Fibroblast of lung (primary cell): ENCODE measurements at regions not wholly inside any gene's neighbourhood (a gene's known extent, or its start where the extent isn't known, plus 50 kb on each side); places are given as distances from the start of the nearest gene placed in this dataset.

Experiments used
- DNase-seq, 2 donors: peaks; one replicate each; pipeline versions ENCODE4 v3.0.0 to v3.0.0-alpha.2; 2010; ENCODE audit warnings: low read depth in 2 of 2
- H2AFZ ChIP-seq: 2 replicates; pipeline ENCODE4 v1.5.1; 2012; ENCODE audit warnings: low read length, control low read depth, inconsistent platforms
- H3K27ac ChIP-seq: 2 replicates; pipeline ENCODE4 v1.5.1; 2011; ENCODE audit warnings: low read length, control low read depth; ENCODE audit not compliant: insufficient read depth
- H3K27me3 ChIP-seq: 2 replicates; pipeline ENCODE4 v1.5.1; 2011; ENCODE audit warnings: mild to moderate bottlenecking, low read length; ENCODE audit not compliant: control insufficient read depth, insufficient read depth
- H3K36me3 ChIP-seq: 2 replicates; pipeline ENCODE4 v1.5.1; 2011; ENCODE audit warnings: low read length; ENCODE audit not compliant: control insufficient read depth, insufficient read depth
- H3K4me1 ChIP-seq: 2 replicates; pipeline ENCODE4 v1.5.1; 2011; ENCODE audit warnings: low read length; ENCODE audit not compliant: control insufficient read depth, insufficient read depth; ENCODE audit errors: extremely low read depth
- H3K4me2 ChIP-seq: 2 replicates; pipeline ENCODE4 v1.5.1; 2011; ENCODE audit warnings: low read length, control low read depth; ENCODE audit not compliant: insufficient read depth; ENCODE audit errors: extremely low read depth
- H3K4me3 ChIP-seq, 4 experiments: fragments of 200-600 bp in 1 of 4; sonication (generic) in 1 of 4; replicated peaks in 1 of 4; 2 replicates each; pipeline ENCODE4 v1.5.1; 2011 to 2016; ENCODE audit warnings: low read length in 4 of 4, low read depth in 3 of 4, mild to moderate bottlenecking in 3 of 4, control low read depth in 2 of 4, inconsistent platforms in 1 of 4, mixed read lengths in 1 of 4; ENCODE audit not compliant: insufficient read depth in 1 of 4; ENCODE audit errors: control extremely low read depth in 1 of 4
- H3K79me2 ChIP-seq: 2 replicates; pipeline ENCODE4 v1.5.1; 2012; ENCODE audit warnings: mild to moderate bottlenecking, low read length, inconsistent platforms; ENCODE audit not compliant: control insufficient read depth, insufficient read depth
- H3K9ac ChIP-seq: 2 replicates; pipeline ENCODE4 v1.5.1; 2011; ENCODE audit warnings: mild to moderate bottlenecking, low read length, control low read depth; ENCODE audit not compliant: insufficient read depth
- H3K9me3 ChIP-seq: 2 replicates; pipeline ENCODE4 v1.5.1; 2012; ENCODE audit warnings: low read depth, low read length; ENCODE audit not compliant: control insufficient read depth, insufficient read depth
- H4K20me1 ChIP-seq: 2 replicates; pipeline ENCODE4 v1.5.1; 2011; ENCODE audit warnings: low read length; ENCODE audit not compliant: control insufficient read depth, insufficient read depth; ENCODE audit errors: extremely low read depth
- CTCF ChIP-seq, 2 donors: IDR thresholded peaks in 1 of 2; conservative IDR thresholded peaks in 1 of 2; 1 replicate in 1 of 2; 2 replicates in 1 of 2; pipeline ENCODE4 v1.5.1; 2011 to 2012; ENCODE audit warnings: low read length in 2 of 2, control low read depth in 1 of 2, inconsistent platforms in 1 of 2, low read depth in 1 of 2, mild to moderate bottlenecking in 1 of 2
- EZH2 ChIP-seq: IDR thresholded peaks from 2 replicates; pipeline ENCODE4 v1.5.1; 2012; ENCODE audit warnings: low read length, control low read depth, mild to moderate bottlenecking; ENCODE audit errors: missing control alignments

DNA sequence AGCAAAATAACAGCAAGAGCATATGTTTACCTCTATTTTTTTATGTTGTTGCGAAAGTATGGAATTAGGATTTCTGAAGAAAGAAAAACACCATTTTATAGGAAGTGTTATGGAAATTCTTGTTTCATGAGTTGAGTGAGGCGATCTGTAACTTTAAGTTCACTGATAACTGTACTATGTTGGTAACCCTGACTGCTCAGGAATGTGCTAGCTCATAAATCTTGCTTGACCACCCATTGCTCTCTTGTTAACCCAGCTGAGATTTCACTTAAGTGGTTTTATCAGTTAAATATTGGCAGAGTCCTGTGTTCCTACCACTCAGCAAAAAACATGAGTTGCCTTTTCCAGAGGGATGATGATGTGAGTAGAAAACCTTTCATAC is 91.1 kb upstream of the STARD4 start:
- no peaks in the 10 kb centered on the region for H3K79me2 ChIP-seq
- TF ChIP-seq CTCF (conservative IDR thresholded peaks at IDR 0.05 in 1 of 2, IDR thresholded peaks at IDR 0.05 in 1 of 2; ENCODE audit: low read depth in 1 of 2, low read length in 2 of 2), result no peak
- TF ChIP-seq EZH2, result no peak

DNA sequence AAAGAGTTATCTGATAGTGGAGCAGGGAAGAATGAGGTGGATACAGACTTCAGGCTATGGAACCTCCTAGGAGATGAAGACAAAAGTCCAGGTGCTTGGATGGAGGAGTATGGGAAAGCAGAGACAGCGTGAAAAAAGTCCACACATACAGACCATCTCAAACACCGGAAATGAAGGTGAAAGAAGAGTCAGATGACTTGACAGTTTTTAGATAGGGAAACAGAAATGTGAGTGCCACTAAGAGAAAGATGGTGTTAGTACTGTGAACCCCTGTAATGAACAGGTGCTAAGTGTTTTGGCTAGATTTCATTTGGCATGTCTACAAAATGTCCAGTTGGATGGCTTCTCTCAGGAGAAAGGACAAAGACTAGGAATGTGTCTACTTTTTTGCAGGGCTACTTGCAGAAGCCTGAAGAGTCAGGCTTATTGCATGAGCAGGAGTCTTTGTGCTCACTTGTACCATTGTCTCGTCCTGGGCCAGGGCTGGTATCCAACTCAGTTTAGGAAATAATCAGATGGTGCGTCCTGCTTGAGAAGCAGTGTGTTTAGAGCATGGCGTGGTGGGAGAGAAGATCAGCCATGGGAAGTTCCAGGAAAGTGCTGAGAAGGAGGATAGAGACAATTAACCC is 90.6 kb upstream of the STARD4 start:
- Histone ChIP-seq H3K9ac (no peak overlapping the region), H3K4me2 (no peak overlapping the region), H3K27ac (no peak overlapping the region), H3K9me3 (no peaks in the 10 kb centered on the region), H2AFZ (no peak overlapping the region), H3K27me3 (no peaks in the 10 kb centered on the region), H3K36me3 (no peaks in the 10 kb centered on the region), H4K20me1 (no peaks in the 10 kb centered on the region), H3K4me3 (no peak overlapping the region), H3K79me2 (no peaks in the 10 kb centered on the region), H3K4me1 (no peaks in the 10 kb centered on the region)
- TF ChIP-seq EZH2, result no peak
- no peak for TF ChIP-seq CTCF (conservative IDR thresholded peaks at IDR 0.05 in 1 of 2, IDR thresholded peaks at IDR 0.05 in 1 of 2; ENCODE audit: low read depth in 1 of 2, low read length in 2 of 2)
- DNase-seq, result no peak

More for the DNA sequence above, 91.1 kb upstream of the STARD4 start:
- Histone ChIP-seq H3K36me3 (no peaks in the 10 kb centered on the region), H3K27me3 (no peaks in the 10 kb centered on the region), H2AFZ (no peak overlapping the region), H3K27ac (no peak overlapping the region), H4K20me1 (no peaks in the 10 kb centered on the region), H3K9ac (no peak overlapping the region), H3K4me1 (no peaks in the 10 kb centered on the region), H3K9me3 (no peaks in the 10 kb centered on the region), H3K4me3 (no peak overlapping the region), H3K4me2 (no peak overlapping the region)
- DNase-seq, result peak; percentile 62 to 88

DNA sequence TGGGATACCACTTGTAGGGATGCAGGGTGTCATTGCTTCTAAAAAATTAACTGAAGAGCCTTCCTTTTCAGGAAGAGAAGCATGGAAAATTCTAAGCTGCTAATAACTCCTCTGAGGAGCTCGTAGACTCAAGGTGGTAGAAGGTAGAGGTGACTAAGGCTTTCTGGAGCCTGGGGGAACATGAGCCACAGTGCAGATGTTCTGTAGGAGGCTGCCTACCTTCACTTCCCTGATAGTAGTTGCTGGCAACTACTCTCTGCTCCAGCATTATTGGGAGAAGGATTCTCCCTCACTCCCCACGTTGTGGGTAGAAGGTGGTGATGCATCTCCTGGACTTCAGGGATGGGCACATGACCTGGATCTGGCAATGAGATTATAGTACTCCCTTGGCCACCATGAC is 86.7 kb upstream of the STARD4 start:
- DNase-seq, result no peak
- Histone ChIP-seq H3K4me2 (no peak overlapping the region), H3K4me3 (no peak overlapping the region), H3K27me3 (no peaks in the 10 kb centered on the region), H3K4me1 (no peaks in the 10 kb centered on the region), H4K20me1 (no peaks in the 10 kb centered on the region), H3K36me3 (no peaks in the 10 kb centered on the region), H3K9me3 (no peaks in the 10 kb centered on the region), H2AFZ (no peak overlapping the region), H3K27ac (no peak overlapping the region), H3K79me2 (no peaks in the 10 kb centered on the region), H3K9ac (no peak overlapping the region)
- TF ChIP-seq CTCF (conservative IDR thresholded peaks at IDR 0.05 in 1 of 2, IDR thresholded peaks at IDR 0.05 in 1 of 2; ENCODE audit: low read depth in 1 of 2, low read length in 2 of 2), result no peak
- TF ChIP-seq EZH2, result no peak
